H1 (cell line): ENCODE measurements at regions not wholly inside any gene's neighbourhood (a gene's known extent, or its start where the extent isn't known, plus 50 kb on each side); places are given as distances from the start of the nearest gene placed in this dataset.

Experiments used
- CTCF ChIA-PET: fragments of 300-600 bp; sonication (Branson Sonifier 250); formaldehyde crosslinking; loops from one replicate; lab custom pipeline; 2021; ENCODE audit not compliant: partially characterized antibody; lab: Charles Lee
- POLR2A ChIA-PET: fragments of 300-600 bp; sonication (Branson Sonifier 250); formaldehyde crosslinking; loops from one replicate; lab custom pipeline; 2021; ENCODE audit warnings: inconsistent platforms; ENCODE audit not compliant: partially characterized antibody; lab: Charles Lee
- DNase-seq, 2 experiments: peaks; one replicate each; pipeline versions ENCODE4 v3.0.0 to v3.0.0-alpha.2; 2010 to 2022; ENCODE audit warnings: low spot score in 2 of 2, low read depth in 1 of 2, mixed read lengths in 1 of 2
- FAIRE-seq: peaks from 2 replicates; lab custom pipeline; 2011; peaks lifted over from hg19 to GRCh38; lab: Jason Lieb, UNC
- H2AFZ ChIP-seq: 2 replicates; pipeline ENCODE4 v1.8.1; 2012; ENCODE audit warnings: low read length, inconsistent platforms
- H2AK5ac ChIP-seq: 2 replicates; pipeline ENCODE4 v1.6.1; 2013; ENCODE audit warnings: low read depth, low read length
- H2BK120ac ChIP-seq: replicated peaks from 2 replicates; pipeline ENCODE3; 2013; ENCODE audit warnings: low read depth, low read length, inconsistent platforms
- H2BK12ac ChIP-seq: 2 replicates; pipeline ENCODE4 v1.6.1; 2013; ENCODE audit warnings: low read depth, low read length
- H2BK15ac ChIP-seq: 2 replicates; pipeline ENCODE4 v1.6.1; 2013; ENCODE audit warnings: low read length
- H2BK20ac ChIP-seq: 2 replicates; pipeline ENCODE4 v1.6.1; 2013; ENCODE audit warnings: low read length
- H2BK5ac ChIP-seq: 2 replicates; pipeline ENCODE4 v1.6.1; 2013; ENCODE audit warnings: low read depth, low read length
- H3K14ac ChIP-seq: 2 replicates; pipeline ENCODE4 v1.6.1; 2013; ENCODE audit warnings: inconsistent platforms; ENCODE audit not compliant: insufficient read length
- H3K18ac ChIP-seq: 2 replicates; pipeline ENCODE4 v1.6.1; 2013; ENCODE audit warnings: low read length; ENCODE audit errors: extremely low read depth
- H3K23ac ChIP-seq: 2 replicates; pipeline ENCODE4 v1.6.1; 2013; ENCODE audit warnings: inconsistent platforms; ENCODE audit not compliant: insufficient read length
- H3K23me2 ChIP-seq: 2 replicates; pipeline ENCODE4 v1.6.1; 2013; ENCODE audit warnings: low read depth, low read length
- H3K27ac ChIP-seq: 2 replicates; pipeline ENCODE4 v1.6.1; 2011; ENCODE audit warnings: low read depth, low read length, inconsistent platforms
- H3K27me3 ChIP-seq, 4 experiments: replicated peaks in 1 of 4; 1 replicate in 1 of 4; 2 replicates in 3 of 4; pipeline versions ENCODE4 v1.6.1 to v1.8.1; 2011 to 2013; ENCODE audit warnings: low read length in 3 of 4, mild to moderate bottlenecking in 3 of 4, inconsistent platforms in 2 of 4, mixed read lengths in 2 of 4, moderate library complexity in 1 of 4; ENCODE audit not compliant: control insufficient read depth in 3 of 4, insufficient read depth in 3 of 4; ENCODE audit errors: extremely low read depth in 1 of 4
- H3K36me3 ChIP-seq, 4 experiments: 2 replicates each; pipeline versions ENCODE4 v1.6.1 to v1.8.1; 2011 to 2013; ENCODE audit warnings: mild to moderate bottlenecking in 4 of 4, low read length in 3 of 4, moderate library complexity in 2 of 4, control low read depth in 1 of 4, inconsistent platforms in 1 of 4; ENCODE audit not compliant: insufficient read depth in 4 of 4, control insufficient read depth in 2 of 4
- H3K4ac ChIP-seq: replicated peaks from 2 replicates; pipeline ENCODE3; 2013; ENCODE audit warnings: low read length, low read depth, mixed read lengths, inconsistent platforms; ENCODE audit not compliant: insufficient read length
- H3K4me1 ChIP-seq, 4 experiments: replicated peaks in 1 of 4; 1 replicate in 1 of 4; 2 replicates in 3 of 4; pipeline versions ENCODE4 v1.6.1 to v1.8.1; 2011 to 2013; ENCODE audit warnings: low read length in 3 of 4, inconsistent platforms in 2 of 4, mixed read lengths in 1 of 4; ENCODE audit not compliant: insufficient read depth in 4 of 4, control insufficient read depth in 3 of 4
- H3K4me2 ChIP-seq, 2 experiments: 2 replicates each; pipeline versions ENCODE4 v1.6.1 to v1.8.1; 2011 to 2013; ENCODE audit warnings: low read depth in 2 of 2, low read length in 2 of 2, control low read depth in 1 of 2, inconsistent platforms in 1 of 2, mild to moderate bottlenecking in 1 of 2; ENCODE audit not compliant: insufficient read depth in 1 of 2
- H3K4me3 ChIP-seq, 4 experiments: fragments of 200-600, 300-600 bp in 1 of 4; sonication (generic), shearing (Covaris generic), sonication (Bioruptor Twin) in 1 of 4; 2 replicates each; pipeline versions ENCODE4 v1.5.1 to v1.8.1; 2011 to 2016; ENCODE audit warnings: low read length in 4 of 4, low read depth in 3 of 4, control low read depth in 2 of 4, inconsistent platforms in 2 of 4, mild to moderate bottlenecking in 2 of 4, mixed read lengths in 1 of 4, moderate library complexity in 1 of 4; ENCODE audit not compliant: insufficient read depth in 2 of 4; ENCODE audit errors: extremely low read depth in 1 of 4
- H3K56ac ChIP-seq: replicated peaks from 2 replicates; pipeline ENCODE3; 2013; ENCODE audit warnings: low read depth, mild to moderate bottlenecking, mixed read lengths, low read length, inconsistent platforms; ENCODE audit not compliant: insufficient read length
- H3K79me1 ChIP-seq: 2 replicates; pipeline ENCODE4 v1.6.1; 2013; ENCODE audit warnings: low read depth, low read length, control low read depth
- H3K79me2 ChIP-seq, 2 experiments: 2 replicates each; pipeline versions ENCODE4 v1.6.1 to v1.8.1; 2012 to 2013; ENCODE audit warnings: low read length in 2 of 2, mild to moderate bottlenecking in 2 of 2, inconsistent platforms in 1 of 2; ENCODE audit not compliant: insufficient read depth in 2 of 2, control insufficient read depth in 1 of 2
- H3K9ac ChIP-seq, 4 experiments: replicated peaks in 1 of 4; 1 replicate in 1 of 4; 2 replicates in 3 of 4; pipeline versions ENCODE4 v1.6.1 to v1.8.1; 2011 to 2013; ENCODE audit warnings: low read depth in 3 of 4, low read length in 3 of 4, control low read depth in 2 of 4, mild to moderate bottlenecking in 2 of 4, moderate library complexity in 2 of 4, inconsistent platforms in 1 of 4; ENCODE audit errors: extremely low read depth in 1 of 4
- H3K9me3 ChIP-seq, 2 experiments: 2 replicates each; pipeline versions ENCODE4 v1.6.1 to v1.8.1; 2012 to 2013; ENCODE audit warnings: mild to moderate bottlenecking in 2 of 2, moderate library complexity in 2 of 2, control low read depth in 1 of 2, inconsistent platforms in 1 of 2, low read depth in 1 of 2, low read length in 1 of 2, mixed read lengths in 1 of 2; ENCODE audit not compliant: insufficient read depth in 2 of 2
- H4K20me1 ChIP-seq, 2 experiments: replicated peaks in 1 of 2; 2 replicates each; pipeline versions ENCODE3 to v1.8.1; 2011 to 2013; ENCODE audit warnings: inconsistent platforms in 2 of 2, low read length in 2 of 2, mild to moderate bottlenecking in 1 of 2; ENCODE audit not compliant: insufficient read depth in 2 of 2, control insufficient read depth in 1 of 2
- H4K5ac ChIP-seq: 2 replicates; pipeline ENCODE4 v1.6.1; 2013; ENCODE audit warnings: low read length, low read depth, mixed read lengths, inconsistent platforms; ENCODE audit not compliant: insufficient read length
- H4K8ac ChIP-seq: 2 replicates; pipeline ENCODE4 v1.8.0; 2013; ENCODE audit warnings: mild to moderate bottlenecking, moderate library complexity, low read length, inconsistent platforms; ENCODE audit not compliant: insufficient read depth; ENCODE audit errors: extremely low read depth
- H4K91ac ChIP-seq: replicated peaks from 2 replicates; pipeline ENCODE3; 2013; ENCODE audit warnings: low read length, mixed read lengths, inconsistent platforms; ENCODE audit not compliant: insufficient read length
- BRCA1 ChIP-seq: IDR thresholded peaks from 2 replicates; pipeline ENCODE4 v1.6.1; 2012; ENCODE audit warnings: low read depth, low read length, improper control_type of control experiment
- EZH2 ChIP-seq: fragments of 200-600 bp; sonication (generic); IDR thresholded peaks from 2 replicates; pipeline ENCODE4 v1.7.1; 2012; ENCODE audit warnings: low read depth, mild to moderate bottlenecking, moderate library complexity, low read length, inconsistent platforms; ENCODE audit not compliant: severe bottlenecking
- HDAC2 ChIP-seq, 2 experiments: fragments of 300-600 bp in 1 of 2; sonication (generic) in 1 of 2; IDR thresholded peaks; 2 replicates each; pipeline ENCODE4 v1.6.1; 2011 to 2012; ENCODE audit warnings: low read depth in 2 of 2, low read length in 2 of 2, mild to moderate bottlenecking in 2 of 2, moderate library complexity in 2 of 2, borderline replicate concordance in 1 of 2, inconsistent platforms in 1 of 2
- MAX ChIP-seq: IDR thresholded peaks from 2 replicates; pipeline ENCODE4 v1.6.1; 2012; ENCODE audit warnings: inconsistent platforms
- RAD21 ChIP-seq, 2 experiments: IDR thresholded peaks in 1 of 2; conservative IDR thresholded peaks in 1 of 2; 2 replicates each; pipeline ENCODE4 v1.6.1; 2011; ENCODE audit warnings: low read depth in 2 of 2, low read length in 2 of 2, improper control_type of control experiment in 1 of 2, inconsistent platforms in 1 of 2, mild to moderate bottlenecking in 1 of 2, moderate library complexity in 1 of 2
- RBBP5 ChIP-seq: IDR thresholded peaks from 2 replicates; pipeline ENCODE4 v1.7.1; 2012; ENCODE audit warnings: low read depth, mild to moderate bottlenecking, inconsistent platforms, low read length, moderate library complexity, borderline replicate concordance
- TAF1 ChIP-seq: IDR thresholded peaks from 2 replicates; pipeline ENCODE4 v1.6.1; 2011; ENCODE audit warnings: mild to moderate bottlenecking, low read depth, low read length
- TEAD4 ChIP-seq: IDR thresholded peaks from 2 replicates; pipeline ENCODE4 v1.6.1; 2012; ENCODE audit warnings: low read depth, low read length, inconsistent platforms, mixed read lengths

- TF ChIP-seq EZH2: no peak
These were observed 115.9 kb upstream of the GDNF start (continued) for GRCh38 chr5:37955748-37956147.

GRCh38 chr5:37954561-37954960, 114.7 kb upstream of the GDNF start:
- DNase-seq (no peak), FAIRE-seq (no peak)
- Histone ChIP-seq H4K8ac (no peak overlapping the region), H3K27me3 (no peaks in the 10 kb centered on the region), H3K36me3 (no peaks in the 10 kb centered on the region), H2BK12ac (no peak overlapping the region), H3K4ac (no peak overlapping the region), H3K79me2 (no peaks in the 10 kb centered on the region), H3K18ac (no peak overlapping the region), H3K27ac (no peak overlapping the region), H3K23ac (no peak overlapping the region), H3K79me1 (no peaks in the 10 kb centered on the region), H4K91ac (no peak overlapping the region), H2AK5ac (no peak overlapping the region), H3K9ac (no peak overlapping the region), H2BK20ac (no peak overlapping the region), H3K9me3 (peaks cover 7 to 16% of the 10 kb centered on the region in 2 experiments; a peak in 3 of 4 replicates), H3K23me2 (no peaks in the 10 kb centered on the region), H2BK15ac (no peak overlapping the region), H3K4me2 (no peak overlapping the region), H3K56ac (no peak overlapping the region), H2BK5ac (no peak overlapping the region), H3K4me3 (no peak overlapping the region), H3K4me1 (no peaks in the 10 kb centered on the region), H4K20me1 (no peaks in the 10 kb centered on the region), H2AFZ (no peak overlapping the region), H2BK120ac (no peak overlapping the region), H4K5ac (no peak overlapping the region), H3K14ac (no peak overlapping the region)
- ChIA-PET POLR2A (no interaction called here), CTCF (interaction anchor here (0.6 to 2.6 kb wide), 3 partner anchors 14 to 237 kb away, joined by 3 to 8 read pairs (median 3); no protein-coding TSS in a partner anchor)
- TF ChIP-seq RAD21 (IDR thresholded peaks at IDR 0.05 in 1 of 2, conservative IDR thresholded peaks at IDR 0.05 in 1 of 2; ENCODE audit: low read depth in 2 of 2, low read length in 2 of 2): no peak
- no peak for TF ChIP-seq MAX
- no peak for TF ChIP-seq BRCA1
- TF ChIP-seq HDAC2 (IDR thresholded peaks at IDR 0.05; ENCODE audit: borderline replicate concordance in 1 of 2, low read depth in 2 of 2, low read length in 2 of 2): no peak
- TF ChIP-seq TEAD4: no peak
- no peak for TF ChIP-seq RBBP5
- no peak for TF ChIP-seq TAF1
